Endometrium (tissue), 2 donors: ENCODE measurements at regions not wholly inside any gene's neighbourhood (a gene's known extent, or its start where the extent isn't known, plus 50 kb on each side); places are given as distances from the start of the nearest gene placed in this dataset.
"Not testable (repeated sequence)": the region's sequence is repeated elsewhere in the genome, so short reads cannot be mapped to it uniquely, and the experiment has no call there.

Experiments used
- FAIRE-seq: peaks from 2 replicates; lab custom pipeline; 2012; peaks lifted over from hg19 to GRCh38; lab: Jason Lieb, UNC
- donor health status: control.
- donor health status: control.

- not testable (repeated sequence) for FAIRE-seq
These were observed 52.3 kb upstream of the SMARCAD1 start for GRCh38 chr4:94155404-94155803.

GRCh38 chr4:94156826-94157225 is 50.8 kb upstream of the SMARCAD1 start:
- no peak for FAIRE-seq
